C1 segment of cervical spinal cord (tissue), 14 donors: ENCODE measurements at regions not wholly inside any gene's neighbourhood (a gene's known extent, or its start where the extent isn't known, plus 50 kb on each side); places are given as distances from the start of the nearest gene placed in this dataset.
"Not testable (repeated sequence)": the region's sequence is repeated elsewhere in the genome, so short reads cannot be mapped to it uniquely, and the experiment has no call there.

ENCODE experiments used
- DNase-seq, 14 donors: peaks; one replicate each; lab custom pipeline; 2025; lab: John Stamatoyannopoulos, UW

DNA sequence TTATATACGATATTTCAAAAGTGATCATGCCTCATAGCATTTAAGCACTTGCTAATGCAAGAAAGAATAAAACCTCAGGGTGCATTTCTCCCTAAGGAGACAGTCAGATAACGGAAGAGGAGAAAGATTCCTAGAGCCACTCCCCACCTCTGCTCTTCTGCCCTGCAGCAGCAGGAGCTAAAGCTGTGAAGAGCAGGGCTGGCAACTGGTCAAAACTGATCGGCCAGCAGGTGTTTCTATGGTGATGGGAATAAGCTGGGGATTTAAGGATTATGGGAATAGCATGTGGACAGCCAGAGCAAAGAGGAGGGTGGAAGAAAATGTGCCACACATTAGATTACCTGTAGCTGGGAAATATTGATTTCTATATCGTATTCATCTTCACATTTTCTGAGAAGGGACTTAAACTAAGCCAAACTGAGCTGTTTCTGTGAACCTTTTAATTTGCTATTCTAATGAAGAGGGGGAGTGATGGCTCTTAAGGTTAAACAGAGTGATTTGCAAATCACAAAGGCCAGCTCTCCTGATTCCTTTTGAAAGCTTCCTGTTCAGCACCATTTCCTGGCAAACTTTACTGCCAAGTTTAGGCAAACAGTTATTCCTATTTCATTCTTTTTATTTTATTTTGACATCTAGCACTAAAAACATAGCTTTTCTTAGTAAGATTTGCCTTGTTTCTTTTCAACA is 268.9 kb upstream of the PFKP start:
- DNase-seq, result no peak

DNA sequence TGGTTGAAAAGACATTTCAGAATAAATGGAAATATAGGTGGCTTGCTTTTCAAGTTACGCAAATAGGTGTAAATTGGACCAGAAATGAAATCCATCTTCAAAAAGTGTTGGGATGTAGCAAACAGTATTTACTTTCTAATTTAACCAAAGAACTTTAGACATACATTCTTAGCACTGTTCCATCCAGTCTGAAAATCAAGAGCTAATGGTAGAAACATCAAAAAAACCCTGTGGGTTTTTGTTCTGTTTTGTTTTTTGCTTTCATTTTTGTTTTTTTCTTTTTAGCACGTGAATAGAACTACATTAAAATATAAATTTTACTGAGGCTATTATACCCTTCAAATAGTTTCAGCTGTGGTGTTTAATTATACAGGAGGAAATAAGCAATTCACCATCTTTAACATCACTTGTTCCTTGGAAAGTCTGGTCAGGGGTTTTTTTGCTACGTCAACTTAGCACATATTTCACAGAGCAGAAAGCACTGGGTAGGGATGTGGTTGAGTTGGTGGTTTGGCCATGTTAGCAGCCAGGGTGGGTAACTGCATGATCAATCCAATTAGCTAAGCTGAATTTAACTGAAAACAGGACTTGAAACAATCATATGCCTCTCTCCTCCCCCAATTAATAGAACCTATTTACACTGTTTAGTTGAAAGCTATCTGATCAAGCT is 275.4 kb upstream of the PFKP start:
- DNase-seq, result no peak

DNA sequence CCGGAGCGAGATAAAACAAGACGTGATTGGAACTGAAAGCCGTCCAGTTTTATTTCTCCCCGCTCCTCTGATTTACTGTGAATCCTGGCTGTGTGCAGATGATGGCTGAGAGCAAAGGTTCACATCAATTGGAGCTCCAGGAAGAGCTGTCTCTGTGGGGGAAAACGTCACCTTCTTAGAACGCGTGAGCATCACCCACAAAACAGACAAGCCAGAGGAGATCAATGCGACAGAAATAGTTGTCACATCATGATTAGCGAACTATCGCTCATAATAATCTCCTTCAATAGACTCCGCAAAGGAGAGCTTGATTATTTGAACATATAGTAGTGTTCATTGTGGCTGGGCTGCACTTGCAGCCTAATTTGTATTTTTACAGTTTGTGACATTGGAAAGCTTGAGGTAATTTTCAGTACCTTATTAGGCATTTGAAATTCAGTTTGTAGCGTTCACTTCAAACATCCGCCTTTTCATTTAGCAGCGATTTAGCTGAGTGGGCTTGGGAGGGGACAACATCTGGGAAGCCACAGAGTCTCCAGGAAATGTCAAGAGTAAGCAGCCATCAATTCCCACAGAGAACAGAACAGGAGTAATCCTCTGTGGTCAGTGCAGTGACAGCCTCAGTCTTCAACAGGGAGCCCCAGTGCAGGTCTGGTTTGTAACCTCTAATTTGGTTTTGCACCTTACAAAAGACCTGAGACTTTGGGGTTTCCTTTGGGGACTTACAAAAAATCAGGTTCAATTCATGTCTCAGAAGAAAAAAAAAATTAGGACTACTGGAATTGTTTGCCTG is 276.8 kb upstream of the PFKP start:
- DNase-seq, result no peak

DNA sequence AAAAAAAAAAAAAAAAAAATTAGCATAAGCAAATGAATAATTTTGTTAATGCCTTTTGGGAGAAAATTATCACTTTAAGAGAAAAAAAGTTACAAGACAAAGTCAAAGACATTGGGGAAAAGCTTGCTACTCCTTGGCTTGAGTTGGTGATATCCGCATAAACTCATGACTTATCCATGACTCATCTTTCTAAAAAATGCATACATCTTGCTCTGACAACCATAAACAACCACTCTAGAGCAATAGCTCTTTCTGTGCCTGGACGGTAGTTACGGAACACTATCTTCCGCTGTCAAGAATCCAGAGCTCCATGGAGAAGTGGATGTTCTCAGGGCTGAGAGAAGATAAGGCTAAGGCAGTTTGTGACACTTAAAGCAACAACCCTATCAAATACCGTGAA is 281.1 kb upstream of the PFKP start:
- DNase-seq, result no peak

DNA sequence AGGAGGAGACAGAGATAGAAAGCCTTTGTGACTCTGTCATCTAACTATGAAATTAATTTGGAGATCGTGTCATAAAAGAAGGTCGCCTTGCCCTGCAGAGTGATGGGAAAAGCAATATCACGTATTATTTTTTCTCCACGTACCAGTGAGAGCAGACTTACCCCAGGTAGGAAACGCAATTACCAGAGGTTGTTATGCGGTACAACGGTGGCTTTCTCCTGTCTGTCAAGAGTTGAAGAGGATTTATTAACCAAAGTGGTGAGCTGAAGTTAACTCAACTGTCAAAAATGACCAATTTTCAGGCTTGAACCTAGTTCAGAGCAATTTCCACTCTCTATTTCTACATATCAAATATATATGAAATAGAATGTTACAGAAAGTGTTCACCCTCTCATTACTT is 282.6 kb upstream of the PFKP start:
- DNase-seq, result no peak

DNA sequence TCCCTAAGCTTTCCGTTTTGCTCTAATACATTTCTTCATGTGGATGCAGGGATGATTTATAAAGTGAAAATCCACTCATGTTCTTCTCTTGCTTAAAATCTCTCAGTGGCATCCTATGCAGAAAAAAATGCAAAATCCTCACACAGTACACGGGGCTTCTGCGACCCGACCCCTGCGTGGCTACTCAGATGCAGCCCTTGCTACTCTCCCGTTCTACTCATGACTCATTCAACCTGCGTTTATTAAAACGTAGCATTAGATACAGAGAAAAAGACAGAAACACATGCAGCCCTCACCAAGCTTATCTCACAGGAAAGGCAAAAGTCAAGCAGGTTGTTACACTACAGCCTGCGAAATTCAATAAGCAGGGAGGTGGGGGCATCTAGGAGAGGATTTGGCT is 284.4 kb upstream of the PFKP start:
- DNase-seq, result no peak

GRCh38 chr10:2782265-2782664 is 285.1 kb upstream of the PFKP start:
- no peak for DNase-seq

DNA sequence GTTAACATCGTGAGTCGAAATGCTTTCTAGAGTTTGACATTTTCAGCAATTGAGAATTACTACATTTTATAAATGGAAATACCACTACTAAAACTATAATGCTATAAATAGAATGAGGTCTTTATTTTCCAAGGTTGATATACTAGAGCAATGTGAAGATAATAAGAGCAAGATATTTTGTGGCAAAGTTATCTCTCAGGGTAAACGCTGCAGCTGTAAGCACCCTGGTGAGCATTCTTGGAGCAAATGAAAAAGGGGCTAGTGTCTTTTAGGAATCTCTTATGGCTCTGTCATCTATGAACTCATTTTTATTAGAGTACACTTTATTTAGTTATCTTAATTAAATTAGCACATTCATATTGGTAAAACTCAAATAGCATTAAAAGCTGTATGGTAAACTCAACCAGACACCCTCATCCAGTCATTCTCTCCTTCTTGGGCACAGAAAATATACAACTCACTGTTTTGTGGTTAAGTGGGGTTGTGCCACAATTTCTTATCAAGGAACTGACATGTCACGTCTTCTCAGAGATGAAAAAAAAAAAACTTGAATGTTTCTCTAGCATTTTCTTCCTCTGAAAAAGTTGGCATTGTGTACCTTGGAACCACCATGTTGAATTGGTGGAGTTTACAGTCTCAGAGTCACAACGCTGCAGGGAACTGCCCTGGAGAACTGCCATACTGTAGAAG is 289.5 kb upstream of the PFKP start:
- DNase-seq, result no peak

DNA sequence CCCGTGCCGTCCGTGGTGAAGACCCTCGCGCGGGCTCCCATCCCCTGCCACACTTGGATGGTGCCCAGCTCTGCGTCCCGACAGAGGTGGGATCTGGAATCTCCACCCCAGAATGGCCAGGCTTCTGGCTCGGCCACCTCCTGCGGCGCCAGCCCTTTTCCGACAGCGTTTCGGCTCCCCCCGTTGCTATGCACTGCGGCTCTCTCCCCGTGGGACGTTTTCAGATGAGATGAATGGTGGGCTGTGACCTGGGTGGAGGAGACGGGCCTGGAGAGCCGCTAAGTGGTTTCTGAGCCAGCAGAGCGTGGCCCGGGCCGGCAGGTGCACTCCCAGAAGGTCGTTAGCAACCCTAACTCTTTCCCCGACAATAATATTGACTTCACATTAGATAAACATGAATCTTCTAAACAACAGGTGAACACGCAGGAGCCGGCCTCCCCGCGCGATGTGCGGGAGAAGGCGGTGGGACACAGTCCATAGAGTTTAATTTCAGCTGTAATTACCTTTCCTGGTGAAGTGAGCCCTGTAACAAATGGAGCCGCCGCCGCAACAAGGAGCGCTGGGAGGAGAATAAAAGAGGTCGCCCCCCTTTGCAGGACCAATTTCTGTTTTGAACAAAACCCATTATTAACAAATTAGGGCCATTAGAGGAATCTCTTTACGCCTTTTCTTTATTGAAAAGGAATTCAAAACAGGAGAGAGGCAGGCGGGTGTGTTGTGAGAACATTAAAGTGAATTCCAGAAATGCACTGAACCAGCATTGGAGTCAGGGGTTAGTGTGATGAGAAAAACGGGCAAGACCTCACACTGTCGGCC is 294.3 kb upstream of the PFKP start:
- no peak for DNase-seq

DNA sequence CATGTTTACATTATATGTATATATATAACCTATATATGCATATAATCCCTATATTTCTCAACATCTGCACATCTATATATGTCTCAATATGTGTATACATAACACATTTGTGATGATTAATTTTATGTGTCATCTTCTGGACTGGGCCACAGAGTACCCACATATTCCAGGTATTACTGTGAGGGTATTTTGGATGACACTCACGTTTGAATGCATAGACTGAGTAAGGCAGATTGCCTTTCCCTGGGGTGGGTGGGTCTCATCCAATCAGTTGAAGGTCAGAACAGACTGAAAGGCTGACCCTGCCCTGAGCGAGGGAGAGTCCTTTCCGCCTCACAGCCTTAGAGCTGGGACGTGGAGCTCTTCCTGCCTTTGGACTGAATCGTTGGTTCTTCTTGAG is 295.2 kb upstream of the PFKP start:
- no peak for DNase-seq

DNA sequence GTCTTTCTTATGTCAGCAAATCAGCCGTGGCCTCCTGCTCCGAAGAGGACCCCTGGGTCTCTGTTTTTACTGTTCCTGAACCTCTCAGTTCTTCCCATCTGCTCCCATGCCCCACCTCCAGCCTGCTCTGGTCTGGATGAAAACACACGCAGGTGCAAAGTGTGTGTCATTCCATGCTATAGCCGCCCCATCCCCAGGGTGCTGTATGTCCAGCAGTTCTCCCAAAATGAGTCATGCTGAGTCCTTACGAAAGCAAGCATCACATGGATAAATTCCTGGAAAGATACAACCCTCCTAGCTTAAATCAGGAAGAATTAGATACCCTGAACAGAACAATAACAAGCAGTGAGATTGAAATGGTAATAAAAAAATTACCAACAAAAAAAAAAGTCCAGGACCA is 300.1 kb upstream of the PFKP start:
- DNase-seq, result not testable (repeated sequence)

- DNase-seq, result no peak
Measured at GRCh38 chr10:2761971-2762370, 305.4 kb upstream of the PFKP start.

GRCh38 chr10:2761311-2761710 is 306.0 kb upstream of the PFKP start:
- DNase-seq, result no peak

GRCh38 chr10:2760736-2761135 is 306.6 kb upstream of the PFKP start:
- DNase-seq, result no peak

DNA sequence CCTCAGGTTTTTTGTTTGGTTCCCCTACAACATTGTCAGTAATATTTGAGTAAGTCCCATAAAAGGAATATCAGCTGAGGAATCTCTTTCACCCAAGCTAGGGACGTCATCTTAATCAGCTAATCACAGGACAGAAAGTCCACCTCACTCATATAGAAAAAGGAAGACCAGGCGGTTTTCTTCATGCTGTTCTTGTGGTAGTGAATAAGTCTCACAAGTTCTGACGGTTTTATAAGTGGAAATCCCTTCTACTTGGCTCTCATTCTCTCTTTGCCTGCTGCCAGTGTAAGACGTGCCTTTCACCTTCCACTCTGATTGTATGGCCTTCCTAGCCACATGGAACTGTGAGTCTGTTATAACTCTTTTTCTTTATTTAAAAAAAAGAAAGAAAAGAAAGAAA is 308.1 kb upstream of the PFKP start:
- no peak for DNase-seq

DNA sequence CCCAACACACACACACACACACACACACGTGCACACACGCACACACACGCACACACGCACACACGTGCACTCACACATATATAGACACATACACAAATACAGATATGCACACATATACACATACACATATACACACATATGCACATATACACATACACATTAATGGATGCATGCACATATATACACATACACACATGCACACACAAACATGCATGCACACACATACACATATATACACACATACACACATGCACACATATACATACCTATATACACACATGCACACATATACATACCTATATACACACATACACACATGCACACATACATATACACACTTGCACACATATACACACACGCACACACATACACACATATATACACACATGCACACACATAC is 312.4 kb upstream of the PFKP start:
- no peak for DNase-seq

- DNase-seq, result no peak
Measured at GRCh38 chr10:2748287-2748686, 319.1 kb upstream of the PFKP start.

GRCh38 chr10:2746638-2747037 is 320.7 kb upstream of the PFKP start:
- no peak for DNase-seq

GRCh38 chr10:2745666-2746065 is 321.7 kb upstream of the PFKP start:
- no peak for DNase-seq

- no peak for DNase-seq
Measured at GRCh38 chr10:2744547-2745200, 322.7 kb upstream of the PFKP start.

GRCh38 chr10:2734603-2735002 is 332.7 kb upstream of the PFKP start:
- DNase-seq, result no peak
